ENCODE measurements at regions not wholly inside any gene's neighbourhood (a gene's known extent, or its start where the extent isn't known, plus 50 kb on each side); places are given as distances from the start of the nearest gene placed in this dataset.

- TF ChIP-seq CENPX (CRISPR knock-in tag; IDR thresholded peaks at IDR 0.05) (0 out of 2 replicates have a peak, but pooled peaks have one; percentile 22), PCBP2 (optimal IDR thresholded peaks at IDR 0.05; ENCODE audit: low read depth, low read length, poor library complexity, severe bottlenecking) (no peak), ZHX1 (CRISPR knock-in tag; IDR thresholded peaks at IDR 0.05; ENCODE audit: low read depth) (0 out of 2 replicates have a peak, but pooled peaks have one; percentile 72), ZBED4 (CRISPR knock-in tag; IDR thresholded peaks at IDR 0.05; ENCODE audit: borderline replicate concordance) (no peak), TCF7L2 (IDR thresholded peaks at IDR 0.05; ENCODE audit: low read depth, low read length) (no peak), KDM5B (CRISPR knock-in tag; IDR thresholded peaks at IDR 0.05; ENCODE audit: borderline replicate concordance) (no peak), AHR (CRISPR knock-in tag; IDR thresholded peaks at IDR 0.05) (no peak), DBP (CRISPR knock-in tag; IDR thresholded peaks at IDR 0.05; ENCODE audit: not compliant biosample characterization) (no peak), ATF7 (IDR thresholded peaks at IDR 0.05) (0 out of 2 replicates have a peak, but pooled peaks have one; percentile 1), ATF7 (CRISPR knock-in tag; IDR thresholded peaks at IDR 0.05) (no peak), KLF6 (CRISPR knock-in tag; IDR thresholded peaks at IDR 0.05) (peak; percentile 90), ZNF34 (CRISPR knock-in tag; IDR thresholded peaks at IDR 0.05; ENCODE audit: borderline replicate concordance) (no peak), RAD21 (CRISPR knock-in tag; IDR thresholded peaks at IDR 0.05) (peak; percentile 52), MAX (IDR thresholded peaks at IDR 0.05) (peak; percentile 49; the same call in 1 of the 2 replicates), ZNF724P (CRISPR knock-in tag; IDR thresholded peaks at IDR 0.05; ENCODE audit: borderline replicate concordance) (0 out of 2 replicates have a peak, but pooled peaks have one; percentile 50), ZNF414 (CRISPR knock-in tag; IDR thresholded peaks at IDR 0.05) (no peak), ZNF12 (CRISPR knock-in tag; IDR thresholded peaks at IDR 0.05) (peak; percentile 57; the same call in 1 of the 2 replicates), FOSL2 (CRISPR knock-in tag; IDR thresholded peaks at IDR 0.05) (peak; percentile 92), ZNF644 (CRISPR knock-in tag; IDR thresholded peaks at IDR 0.05; ENCODE audit: low read depth) (peak; percentile 62; the same call in 1 of the 2 replicates), ZNF230 (CRISPR knock-in tag; IDR thresholded peaks at IDR 0.05) (no peak), SALL1 (CRISPR knock-in tag; IDR thresholded peaks at IDR 0.05) (no peak)
Observed at GRCh38 chr2:120669121-120669952, 66.3 kb upstream of the GLI2 start (continued).
